ENCODE measurements at regions not wholly inside any gene's neighbourhood (a gene's known extent, or its start where the extent isn't known, plus 50 kb on each side); places are given as distances from the start of the nearest gene placed in this dataset.

DNA sequence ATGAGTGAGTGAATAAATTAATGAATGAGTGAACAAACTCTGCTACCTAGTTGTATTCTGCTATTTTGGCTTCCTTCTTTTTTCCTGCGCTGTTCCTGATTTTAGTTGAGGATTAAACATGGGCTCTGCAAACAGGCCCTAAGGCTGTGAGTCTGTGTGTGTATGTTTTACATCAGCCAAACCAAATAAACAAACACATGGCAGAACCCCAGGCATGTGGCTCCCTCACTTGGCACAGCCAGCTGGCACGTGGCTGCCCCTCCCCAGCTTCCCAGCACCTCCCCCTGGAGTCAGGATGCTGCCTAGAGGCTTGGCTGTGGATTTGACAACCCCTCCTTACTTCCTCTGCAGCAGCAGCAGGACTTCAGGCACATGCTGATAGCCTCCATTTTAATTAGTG is 593.2 kb downstream of the INSC start:
- DNase-seq (ENCODE audit: extremely low read depth in 1 of 4, low spot score in 3 of 4) (no peak), ATAC-seq (no peak), FAIRE-seq (no peak)
- Histone ChIP-seq H3K4me3 (no peak overlapping the region), H3K36me3 (ENCODE audit: control insufficient read depth, insufficient read depth, low read length) (no peaks in the 10 kb centered on the region), H3K9ac (ENCODE audit: insufficient read depth in 1 of 2, low read depth in 2 of 2, low read length in 2 of 2) (no peak overlapping the region), H3K9me3 (replicated peaks; ENCODE audit: control insufficient read depth, insufficient read depth, low read depth, low read length) (no peaks in the 10 kb centered on the region), H4K20me1 (replicated peaks; ENCODE audit: control insufficient read depth, insufficient read depth, low read length) (no peaks in the 10 kb centered on the region), H3K79me2 (ENCODE audit: control insufficient read depth, insufficient read depth, low read length) (no peaks in the 10 kb centered on the region), H3K9me1 (ENCODE audit: control insufficient read depth, insufficient read depth, low read length) (no peaks in the 10 kb centered on the region), H3K4me2 (ENCODE audit: insufficient read depth, low read length) (no peak overlapping the region), H3K4me1 (replicated peaks in 1 of 2; ENCODE audit: control insufficient read depth in 2 of 2, insufficient read depth in 2 of 2, low read length in 2 of 2) (no peaks in the 10 kb centered on the region), H2AFZ (ENCODE audit: low read depth, low read length) (no peak overlapping the region), H3K27ac (ENCODE audit: extremely low read depth, low read depth, low read length) (no peak overlapping the region), H3K27me3 (ENCODE audit: control insufficient read depth in 2 of 2, insufficient read depth in 2 of 2, low read length in 2 of 2) (peaks cover 0 to 2% of the 10 kb centered on the region in 2 experiments; a peak in 1 of 5 replicates)
- POLR2A ChIA-PET = interaction anchor here (0.7 kb wide), 1 partner anchor 50 kb away, joined by 3 read pairs; no protein-coding TSS in a partner anchor
- intact Hi-C loops (cut with micrococcal nuclease) (no loop called here), in situ Hi-C loops (cut with MboI) (no loop called here)
- no TSS peak for BruUV-seq (replicated peaks)
- CTCF ChIA-PET (ENCODE audit: low intra/inter-chr PET ratio) = no interaction called here
- TF ChIP-seq, protein P1, sequence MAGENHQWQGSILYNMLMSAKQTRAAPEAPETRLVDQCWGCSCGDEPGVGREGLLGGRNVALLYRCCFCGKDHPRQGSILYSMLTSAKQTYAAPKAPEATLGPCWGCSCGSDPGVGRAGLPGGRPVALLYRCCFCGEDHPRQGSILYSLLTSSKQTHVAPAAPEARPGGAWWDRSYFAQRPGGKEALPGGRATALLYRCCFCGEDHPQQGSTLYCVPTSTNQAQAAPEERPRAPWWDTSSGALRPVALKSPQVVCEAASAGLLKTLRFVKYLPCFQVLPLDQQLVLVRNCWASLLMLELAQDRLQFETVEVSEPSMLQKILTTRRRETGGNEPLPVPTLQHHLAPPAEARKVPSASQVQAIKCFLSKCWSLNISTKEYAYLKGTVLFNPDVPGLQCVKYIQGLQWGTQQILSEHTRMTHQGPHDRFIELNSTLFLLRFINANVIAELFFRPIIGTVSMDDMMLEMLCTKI (IDR thresholded peaks at IDR 0.05; ENCODE audit: partially characterized antibody) = no peak
- TF ChIP-seq EGR1 (conservative IDR thresholded peaks at IDR 0.05) = no peak
- TF ChIP-seq BRD4 (IDR thresholded peaks at IDR 0.05) = no peak
- TF ChIP-seq POU5F1 (IDR thresholded peaks at IDR 0.05; ENCODE audit: borderline replicate concordance, low read depth, low read length, partially characterized antibody) = no peak
- TF ChIP-seq, protein P2, sequence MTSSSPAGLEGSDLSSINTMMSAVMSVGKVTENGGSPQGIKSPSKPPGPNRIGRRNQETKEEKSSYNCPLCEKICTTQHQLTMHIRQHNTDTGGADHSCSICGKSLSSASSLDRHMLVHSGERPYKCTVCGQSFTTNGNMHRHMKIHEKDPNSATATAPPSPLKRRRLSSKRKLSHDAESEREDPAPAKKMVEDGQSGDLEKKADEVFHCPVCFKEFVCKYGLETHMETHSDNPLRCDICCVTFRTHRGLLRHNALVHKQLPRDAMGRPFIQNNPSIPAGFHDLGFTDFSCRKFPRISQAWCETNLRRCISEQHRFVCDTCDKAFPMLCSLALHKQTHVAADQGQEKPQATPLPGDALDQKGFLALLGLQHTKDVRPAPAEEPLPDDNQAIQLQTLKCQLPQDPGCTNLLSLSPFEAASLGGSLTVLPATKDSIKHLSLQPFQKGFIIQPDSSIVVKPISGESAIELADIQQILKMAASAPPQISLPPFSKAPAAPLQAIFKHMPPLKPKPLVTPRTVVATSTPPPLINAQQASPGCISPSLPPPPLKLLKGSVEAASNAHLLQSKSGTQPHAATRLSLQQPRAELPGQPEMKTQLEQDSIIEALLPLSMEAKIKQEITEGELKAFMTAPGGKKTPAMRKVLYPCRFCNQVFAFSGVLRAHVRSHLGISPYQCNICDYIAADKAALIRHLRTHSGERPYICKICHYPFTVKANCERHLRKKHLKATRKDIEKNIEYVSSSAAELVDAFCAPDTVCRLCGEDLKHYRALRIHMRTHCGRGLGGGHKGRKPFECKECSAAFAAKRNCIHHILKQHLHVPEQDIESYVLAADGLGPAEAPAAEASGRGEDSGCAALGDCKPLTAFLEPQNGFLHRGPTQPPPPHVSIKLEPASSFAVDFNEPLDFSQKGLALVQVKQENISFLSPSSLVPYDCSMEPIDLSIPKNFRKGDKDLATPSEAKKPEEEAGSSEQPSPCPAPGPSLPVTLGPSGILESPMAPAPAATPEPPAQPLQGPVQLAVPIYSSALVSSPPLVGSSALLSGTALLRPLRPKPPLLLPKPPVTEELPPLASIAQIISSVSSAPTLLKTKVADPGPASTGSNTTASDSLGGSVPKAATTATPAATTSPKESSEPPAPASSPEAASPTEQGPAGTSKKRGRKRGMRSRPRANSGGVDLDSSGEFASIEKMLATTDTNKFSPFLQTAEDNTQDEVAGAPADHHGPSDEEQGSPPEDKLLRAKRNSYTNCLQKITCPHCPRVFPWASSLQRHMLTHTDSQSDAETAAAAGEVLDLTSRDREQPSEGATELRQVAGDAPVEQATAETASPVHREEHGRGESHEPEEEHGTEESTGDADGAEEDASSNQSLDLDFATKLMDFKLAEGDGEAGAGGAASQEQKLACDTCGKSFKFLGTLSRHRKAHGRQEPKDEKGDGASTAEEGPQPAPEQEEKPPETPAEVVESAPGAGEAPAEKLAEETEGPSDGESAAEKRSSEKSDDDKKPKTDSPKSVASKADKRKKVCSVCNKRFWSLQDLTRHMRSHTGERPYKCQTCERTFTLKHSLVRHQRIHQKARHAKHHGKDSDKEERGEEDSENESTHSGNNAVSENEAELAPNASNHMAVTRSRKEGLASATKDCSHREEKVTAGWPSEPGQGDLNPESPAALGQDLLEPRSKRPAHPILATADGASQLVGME (CRISPR knock-in tag; IDR thresholded peaks at IDR 0.05) = no peak
- TF ChIP-seq TBP (optimal IDR thresholded peaks at IDR 0.05; ENCODE audit: low read depth, low read length) = no peak
- TF ChIP-seq, protein P3, sequence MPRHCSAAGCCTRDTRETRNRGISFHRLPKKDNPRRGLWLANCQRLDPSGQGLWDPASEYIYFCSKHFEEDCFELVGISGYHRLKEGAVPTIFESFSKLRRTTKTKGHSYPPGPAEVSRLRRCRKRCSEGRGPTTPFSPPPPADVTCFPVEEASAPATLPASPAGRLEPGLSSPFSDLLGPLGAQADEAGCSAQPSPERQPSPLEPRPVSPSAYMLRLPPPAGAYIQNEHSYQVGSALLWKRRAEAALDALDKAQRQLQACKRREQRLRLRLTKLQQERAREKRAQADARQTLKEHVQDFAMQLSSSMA (CRISPR knock-in tag; IDR thresholded peaks at IDR 0.05) = no peak
- 5% methylated on average over 2 of the region's 2 CpGs for WGBS (ENCODE audit: insufficient coverage, low coverage, missing lambda C conversion rate)
